ENCODE measurements at regions not wholly inside any gene's neighbourhood (a gene's known extent, or its start where the extent isn't known, plus 50 kb on each side); places are given as distances from the start of the nearest gene placed in this dataset.

- no peak overlapping the region for H2AFZ ChIP-seq (ENCODE audit: low read depth, low read length)
- no peak overlapping the region for H3K4me3 Mint-ChIP-seq (ENCODE audit: unreplicated experiment)
- H3K27ac ChIP-seq (ENCODE audit: low read depth, low read length): no peak overlapping the region
- H3K4me1 Mint-ChIP-seq (ENCODE audit: low read depth, unreplicated experiment): no peaks in the 10 kb centered on the region
- no peaks in the 10 kb centered on the region for H3K36me3 ChIP-seq (ENCODE audit: insufficient read depth, low read length)
- TF ChIP-seq EZH2 (IDR thresholded peaks at IDR 0.05; ENCODE audit: insufficient read depth, low read length) (no peak), CTCF (IDR thresholded peaks at IDR 0.05; ENCODE audit: insufficient read depth, low read depth, low read length) (no peak)
- no peak overlapping the region for H3K4me3 ChIP-seq (ENCODE audit: insufficient read depth, low read depth, low read length)
- no peak overlapping the region for H3K27ac Mint-ChIP-seq (ENCODE audit: unreplicated experiment)
- H3K79me2 ChIP-seq (ENCODE audit: insufficient read depth, low read length): no peaks in the 10 kb centered on the region
- no peak overlapping the region for H3K9ac ChIP-seq (ENCODE audit: low read length)
- no peaks in the 10 kb centered on the region for H3K4me1 ChIP-seq (ENCODE audit: insufficient read depth, low read length)
- no peak for FAIRE-seq
- H3K9me3 ChIP-seq (ENCODE audit: insufficient read depth, low read depth, low read length): no peaks in the 10 kb centered on the region
- H3K4me2 ChIP-seq (ENCODE audit: low read length): no peak overlapping the region
- H4K20me1 ChIP-seq (ENCODE audit: insufficient read depth, low read length): no peaks in the 10 kb centered on the region
- H3K9me3 Mint-ChIP-seq (ENCODE audit: unreplicated experiment): no peaks in the 10 kb centered on the region
- H3K36me3 Mint-ChIP-seq (ENCODE audit: low read depth, unreplicated experiment): no peaks in the 10 kb centered on the region
- no peak for DNase-seq (ENCODE audit: low read depth)
- no peaks in the 10 kb centered on the region for H3K27me3 ChIP-seq (ENCODE audit: insufficient read depth, low read length)
- H3K27me3 Mint-ChIP-seq (ENCODE audit: low read depth, unreplicated experiment): no peaks in the 10 kb centered on the region
Measured at GRCh38 chr2:123651151-123651550, 373.9 kb upstream of the CNTNAP5 start.

- H3K9ac ChIP-seq (ENCODE audit: low read length): no peak overlapping the region
- H3K4me2 ChIP-seq (ENCODE audit: low read length): no peak overlapping the region
- Mint-ChIP-seq H3K36me3 (ENCODE audit: low read depth, unreplicated experiment) (no peaks in the 10 kb centered on the region), H3K9me3 (ENCODE audit: unreplicated experiment) (no peaks in the 10 kb centered on the region), H3K27me3 (ENCODE audit: low read depth, unreplicated experiment) (no peaks in the 10 kb centered on the region), H3K27ac (ENCODE audit: unreplicated experiment) (no peak overlapping the region), H3K4me1 (ENCODE audit: low read depth, unreplicated experiment) (no peaks in the 10 kb centered on the region), H3K4me3 (ENCODE audit: unreplicated experiment) (no peak overlapping the region)
- TF ChIP-seq EZH2 (IDR thresholded peaks at IDR 0.05; ENCODE audit: insufficient read depth, low read length) (no peak), CTCF (IDR thresholded peaks at IDR 0.05; ENCODE audit: insufficient read depth, low read depth, low read length) (no peak)
- no peaks in the 10 kb centered on the region for H3K79me2 ChIP-seq (ENCODE audit: insufficient read depth, low read length)
- H3K4me1 ChIP-seq (ENCODE audit: insufficient read depth, low read length): no peaks in the 10 kb centered on the region
- no peak for FAIRE-seq
- no peaks in the 10 kb centered on the region for H3K27me3 ChIP-seq (ENCODE audit: insufficient read depth, low read length)
- no peaks in the 10 kb centered on the region for H4K20me1 ChIP-seq (ENCODE audit: insufficient read depth, low read length)
- no peak overlapping the region for H3K4me3 ChIP-seq (ENCODE audit: insufficient read depth, low read depth, low read length)
- DNase-seq (ENCODE audit: low read depth): no peak
- peaks cover 1% of the 10 kb centered on the region for H3K9me3 ChIP-seq (ENCODE audit: insufficient read depth, low read depth, low read length)
- H3K36me3 ChIP-seq (ENCODE audit: insufficient read depth, low read length): no peaks in the 10 kb centered on the region
- H3K27ac ChIP-seq (ENCODE audit: low read depth, low read length): no peak overlapping the region
- H2AFZ ChIP-seq (ENCODE audit: low read depth, low read length): no peak overlapping the region
Measured at GRCh38 chr2:123652320-123652719, 372.8 kb upstream of the CNTNAP5 start.

- Histone ChIP-seq H3K36me3 (ENCODE audit: insufficient read depth, low read length) (no peaks in the 10 kb centered on the region), H3K4me3 (ENCODE audit: insufficient read depth, low read depth, low read length) (no peak overlapping the region), H3K4me1 (ENCODE audit: insufficient read depth, low read length) (no peaks in the 10 kb centered on the region), H3K27me3 (ENCODE audit: insufficient read depth, low read length) (no peaks in the 10 kb centered on the region), H3K79me2 (ENCODE audit: insufficient read depth, low read length) (no peaks in the 10 kb centered on the region), H4K20me1 (ENCODE audit: insufficient read depth, low read length) (no peaks in the 10 kb centered on the region), H3K9me3 (ENCODE audit: insufficient read depth, low read depth, low read length) (peaks cover 8% of the 10 kb centered on the region), H2AFZ (ENCODE audit: low read depth, low read length) (no peak overlapping the region), H3K4me2 (ENCODE audit: low read length) (no peak overlapping the region), H3K9ac (ENCODE audit: low read length) (no peak overlapping the region), H3K27ac (ENCODE audit: low read depth, low read length) (no peak overlapping the region)
- no peaks in the 10 kb centered on the region for H3K36me3 Mint-ChIP-seq (ENCODE audit: low read depth, unreplicated experiment)
- TF ChIP-seq EZH2 (IDR thresholded peaks at IDR 0.05; ENCODE audit: insufficient read depth, low read length) (no peak), CTCF (IDR thresholded peaks at IDR 0.05; ENCODE audit: insufficient read depth, low read depth, low read length) (no peak)
- FAIRE-seq (no peak), DNase-seq (ENCODE audit: low read depth) (no peak)
- H3K4me1 Mint-ChIP-seq (ENCODE audit: low read depth, unreplicated experiment): no peaks in the 10 kb centered on the region
- no peak overlapping the region for H3K4me3 Mint-ChIP-seq (ENCODE audit: unreplicated experiment)
- no peaks in the 10 kb centered on the region for H3K27me3 Mint-ChIP-seq (ENCODE audit: low read depth, unreplicated experiment)
- H3K9me3 Mint-ChIP-seq (ENCODE audit: unreplicated experiment): peaks cover 15% of the 10 kb centered on the region
- H3K27ac Mint-ChIP-seq (ENCODE audit: unreplicated experiment): no peak overlapping the region
Measured at GRCh38 chr2:123656590-123656989, 368.5 kb upstream of the CNTNAP5 start.
